SK-N-SH treated with all-trans-retinoic acid at 6 μM for 48 hours (cell line): ENCODE measurements at regions not wholly inside any gene's neighbourhood (a gene's known extent, or its start where the extent isn't known, plus 50 kb on each side); places are given as distances from the start of the nearest gene placed in this dataset.

Experiments used
- ATAC-seq: fragments of 200-7000 bp; cut with Tn5 transposase; 3 replicates; pipeline ENCODE4 v1.9.1; 2020; ENCODE audit warnings: mild to moderate bottlenecking, moderate library complexity
- ARNTL ChIP-seq: fragments of 450-650 bp; formaldehyde crosslinking; IDR thresholded peaks from 2 replicates; pipeline ENCODE4 v1.5.0; 2020; ENCODE audit warnings: low read depth, mild to moderate bottlenecking, moderate library complexity, borderline replicate concordance
- BACH2 ChIP-seq: fragments of 250-450 bp; sonication (Bioruptor Pico); IDR thresholded peaks from 2 replicates; pipeline ENCODE4 v1.9.0; 2021; ENCODE audit warnings: mild to moderate bottlenecking, borderline replicate concordance
- CREB5 ChIP-seq: fragments of 250-450 bp; sonication (Bioruptor Pico); IDR thresholded peaks from 2 replicates; pipeline ENCODE4 v1.5.1; 2020; ENCODE audit warnings: low read depth, mild to moderate bottlenecking, moderate library complexity
- CSDC2 ChIP-seq: fragments of 250-450 bp; sonication (Bioruptor Pico); IDR thresholded peaks from 2 replicates; pipeline ENCODE4 v1.5.0; 2020; ENCODE audit warnings: mild to moderate bottlenecking, moderate library complexity
- CSRNP3 ChIP-seq: fragments of 250-450 bp; sonication (Bioruptor Pico); IDR thresholded peaks from 2 replicates; pipeline ENCODE4 v1.5.1; 2021; ENCODE audit warnings: mild to moderate bottlenecking, moderate library complexity
- ESRRG ChIP-seq: fragments of 250-450 bp; sonication (Bioruptor Pico); IDR thresholded peaks from 2 replicates; pipeline ENCODE4 v1.6.1; 2021; ENCODE audit warnings: mild to moderate bottlenecking
- GLIS3 ChIP-seq: fragments of 250-450 bp; sonication (Bioruptor Pico); IDR thresholded peaks from 2 replicates; pipeline ENCODE4 v1.5.0; 2020; ENCODE audit warnings: mild to moderate bottlenecking, moderate library complexity
- OSR1 ChIP-seq: fragments of 250-450 bp; sonication (Bioruptor Pico); IDR thresholded peaks from 2 replicates; pipeline ENCODE4 v1.8.0; 2022; ENCODE audit warnings: moderate library complexity, mild to moderate bottlenecking, inconsistent platforms
- PATZ1 ChIP-seq: fragments of 250-450 bp; sonication (Bioruptor Pico); IDR thresholded peaks from 2 replicates; pipeline ENCODE4 v1.8.0; 2020; ENCODE audit warnings: mild to moderate bottlenecking, moderate library complexity, borderline replicate concordance
- POU6F1 ChIP-seq: fragments of 250-450 bp; sonication (Bioruptor Pico); IDR thresholded peaks from 2 replicates; pipeline ENCODE4 v1.8.0; 2021; ENCODE audit warnings: low read depth, mild to moderate bottlenecking, moderate library complexity, borderline replicate concordance
- PPARA ChIP-seq: fragments of 250-450 bp; sonication (Bioruptor Pico); IDR thresholded peaks from 2 replicates; pipeline ENCODE4 v1.5.0; 2020; ENCODE audit warnings: mild to moderate bottlenecking, borderline replicate concordance
- RARB ChIP-seq: fragments of 250-450 bp; sonication (Bioruptor Pico); IDR thresholded peaks from 2 replicates; pipeline ENCODE4 v1.8.0; 2021; ENCODE audit warnings: mild to moderate bottlenecking, moderate library complexity
- SNAI2 ChIP-seq: fragments of 250-450 bp; sonication (Bioruptor Pico); IDR thresholded peaks from 2 replicates; pipeline ENCODE4 v1.5.0; 2020; ENCODE audit warnings: mild to moderate bottlenecking, moderate library complexity
- TCF4 ChIP-seq: fragments of 250-450 bp; sonication (Bioruptor Pico); IDR thresholded peaks from 2 replicates; pipeline ENCODE4 v1.8.0; 2021; ENCODE audit warnings: mild to moderate bottlenecking, moderate library complexity, borderline replicate concordance
- TOX ChIP-seq: fragments of 250-450 bp; sonication (Bioruptor Pico); IDR thresholded peaks from 2 replicates; pipeline ENCODE4 v1.8.0; 2021; ENCODE audit warnings: mild to moderate bottlenecking, moderate library complexity, borderline replicate concordance
- ZC3H10 ChIP-seq: fragments of 250-450 bp; sonication (Bioruptor Pico); IDR thresholded peaks from 2 replicates; pipeline ENCODE4 v1.5.1; 2021; ENCODE audit warnings: mild to moderate bottlenecking, moderate library complexity
- ZFP3 ChIP-seq: fragments of 250-450 bp; sonication (Bioruptor Pico); IDR thresholded peaks from 2 replicates; pipeline ENCODE4 v1.5.0; 2020; ENCODE audit warnings: mild to moderate bottlenecking, moderate library complexity
- ZFP30 ChIP-seq: fragments of 450-650 bp; formaldehyde crosslinking; IDR thresholded peaks from 2 replicates; pipeline ENCODE4 v1.5.0; 2022; ENCODE audit warnings: mild to moderate bottlenecking, moderate library complexity
- ZNF565 ChIP-seq: fragments of 450-650 bp; formaldehyde crosslinking; conservative IDR thresholded peaks from 2 replicates; pipeline ENCODE4 v1.5.0; 2020; ENCODE audit warnings: low read depth, mild to moderate bottlenecking, moderate library complexity
- ZNF70 ChIP-seq: fragments of 450-650 bp; formaldehyde crosslinking; IDR thresholded peaks from 2 replicates; pipeline ENCODE4 v1.5.0; 2020; ENCODE audit warnings: mild to moderate bottlenecking, moderate library complexity
- ZNF8 ChIP-seq: fragments of 450-650 bp; formaldehyde crosslinking; IDR thresholded peaks from 2 replicates; pipeline ENCODE4 v1.5.0; 2020; ENCODE audit warnings: mild to moderate bottlenecking, moderate library complexity

GRCh38 chrX:25721564-25721963 lies 416.6 kb upstream of the MAGEB18 start:
- TF ChIP-seq ZNF565 (CRISPR knock-in tag) (no peak), ESRRG (CRISPR knock-in tag) (no peak), TCF4 (no peak), PATZ1 (CRISPR knock-in tag) (no peak), POU6F1 (CRISPR knock-in tag) (no peak), BACH2 (no peak), OSR1 (CRISPR knock-in tag) (no peak), CREB5 (CRISPR knock-in tag) (no peak), ARNTL (CRISPR knock-in tag) (no peak), SNAI2 (CRISPR knock-in tag) (no peak), ZFP30 (CRISPR knock-in tag) (no peak), ZNF8 (CRISPR knock-in tag) (no peak)
- ATAC-seq: no peak

GRCh38 chrX:25726539-25726938 lies 411.6 kb upstream of the MAGEB18 start:
- TF ChIP-seq ZFP30 (CRISPR knock-in tag) (no peak), CREB5 (CRISPR knock-in tag) (no peak), CSDC2 (CRISPR knock-in tag) (no peak), CSRNP3 (CRISPR knock-in tag) (no peak), ARNTL (CRISPR knock-in tag) (no peak), GLIS3 (CRISPR knock-in tag) (no peak), ZC3H10 (CRISPR knock-in tag) (no peak), POU6F1 (CRISPR knock-in tag) (no peak), TCF4 (no peak)
- no peak for ATAC-seq

GRCh38 chrX:25733148-25733547 lies 405.0 kb upstream of the MAGEB18 start:
- ATAC-seq: no peak
- no peak for TF ChIP-seq ZNF8 (CRISPR knock-in tag)
- no peak for TF ChIP-seq OSR1 (CRISPR knock-in tag)
- no peak for TF ChIP-seq PPARA (CRISPR knock-in tag)
- TF ChIP-seq ZC3H10 (CRISPR knock-in tag): no peak
- TF ChIP-seq TOX (CRISPR knock-in tag): no peak
- no peak for TF ChIP-seq ZNF565 (CRISPR knock-in tag)
- no peak for TF ChIP-seq ZNF70 (CRISPR knock-in tag)
- TF ChIP-seq ESRRG (CRISPR knock-in tag): no peak
- no peak for TF ChIP-seq ARNTL (CRISPR knock-in tag)
- TF ChIP-seq CSRNP3 (CRISPR knock-in tag): no peak
- no peak for TF ChIP-seq SNAI2 (CRISPR knock-in tag)
- TF ChIP-seq ZFP3 (CRISPR knock-in tag): no peak
- no peak for TF ChIP-seq RARB (CRISPR knock-in tag)
- TF ChIP-seq POU6F1 (CRISPR knock-in tag): no peak
- no peak for TF ChIP-seq ZFP30 (CRISPR knock-in tag)
